Upper lobe of right lung (tissue), 1 donor: ENCODE measurements at regions not wholly inside any gene's neighbourhood (a gene's known extent, or its start where the extent isn't known, plus 50 kb on each side); places are given as distances from the start of the nearest gene placed in this dataset.

Experiments
- ATAC-seq: fragments of 200-7000 bp; cut with Tn5 transposase; one replicate; pipeline ENCODE4 v1.9.1; 2020; ENCODE audit warnings: mild to moderate bottlenecking, moderate library complexity
- DNase-seq: peaks from one replicate; pipeline ENCODE4 v3.0.0-alpha.2; 2020
- H3K27ac ChIP-seq: fragments of 200-600 bp; one replicate; pipeline ENCODE4 v1.8.0; 2022
- H3K27me3 ChIP-seq: fragments of 200-600 bp; one replicate; pipeline ENCODE4 v1.8.0; 2022; ENCODE audit warnings: mild to moderate bottlenecking
- H3K36me3 ChIP-seq: fragments of 200-600 bp; one replicate; pipeline ENCODE4 v1.8.0; 2022
- H3K4me1 ChIP-seq: fragments of 200-600 bp; one replicate; pipeline ENCODE4 v1.8.0; 2022
- H3K4me3 ChIP-seq: fragments of 200-600 bp; one replicate; pipeline ENCODE4 v1.8.0; 2022; ENCODE audit warnings: mild to moderate bottlenecking
- H3K9me3 ChIP-seq: fragments of 200-600 bp; one replicate; pipeline ENCODE4 v1.8.0; 2022
- intact Hi-C: fragments of 100-400 bp; cut with DNase I; formaldehyde crosslinking; loops from one replicate; pipeline ENCODE4 v1.11.0; 2022
- TF ChIP-seq, protein P1 (sequence below): fragments of 200-600 bp; IDR thresholded peaks from one replicate; pipeline ENCODE4 v1.8.0; 2022; ENCODE audit warnings: antibody characterized with exemption
- donor health status: DM: no; HTN: yes; CAD: no; lungs with severe emphysema.

GRCh38 chr2:78864205-78864604, 161.3 kb upstream of the REG3G start:
- TF ChIP-seq, protein P1, sequence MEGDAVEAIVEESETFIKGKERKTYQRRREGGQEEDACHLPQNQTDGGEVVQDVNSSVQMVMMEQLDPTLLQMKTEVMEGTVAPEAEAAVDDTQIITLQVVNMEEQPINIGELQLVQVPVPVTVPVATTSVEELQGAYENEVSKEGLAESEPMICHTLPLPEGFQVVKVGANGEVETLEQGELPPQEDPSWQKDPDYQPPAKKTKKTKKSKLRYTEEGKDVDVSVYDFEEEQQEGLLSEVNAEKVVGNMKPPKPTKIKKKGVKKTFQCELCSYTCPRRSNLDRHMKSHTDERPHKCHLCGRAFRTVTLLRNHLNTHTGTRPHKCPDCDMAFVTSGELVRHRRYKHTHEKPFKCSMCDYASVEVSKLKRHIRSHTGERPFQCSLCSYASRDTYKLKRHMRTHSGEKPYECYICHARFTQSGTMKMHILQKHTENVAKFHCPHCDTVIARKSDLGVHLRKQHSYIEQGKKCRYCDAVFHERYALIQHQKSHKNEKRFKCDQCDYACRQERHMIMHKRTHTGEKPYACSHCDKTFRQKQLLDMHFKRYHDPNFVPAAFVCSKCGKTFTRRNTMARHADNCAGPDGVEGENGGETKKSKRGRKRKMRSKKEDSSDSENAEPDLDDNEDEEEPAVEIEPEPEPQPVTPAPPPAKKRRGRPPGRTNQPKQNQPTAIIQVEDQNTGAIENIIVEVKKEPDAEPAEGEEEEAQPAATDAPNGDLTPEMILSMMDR = no peak
- H3K9me3 ChIP-seq = no peaks in the 10 kb centered on the region
- ATAC-seq (no peak), DNase-seq (no peak)
- H3K4me1 ChIP-seq = no peaks in the 10 kb centered on the region
- no peak overlapping the region for H3K27ac ChIP-seq
- H3K4me3 ChIP-seq = no peak overlapping the region
- intact Hi-C loops = no loop called here
- no peaks in the 10 kb centered on the region for H3K27me3 ChIP-seq
- H3K36me3 ChIP-seq = no peaks in the 10 kb centered on the region

- Histone ChIP-seq H3K9me3 (no peaks in the 10 kb centered on the region), H3K4me1 (no peaks in the 10 kb centered on the region), H3K27ac (no peak overlapping the region), H3K4me3 (no peak overlapping the region), H3K27me3 (no peaks in the 10 kb centered on the region), H3K36me3 (no peaks in the 10 kb centered on the region)
- TF ChIP-seq, protein P1 = no peak
- no peak for ATAC-seq
- DNase-seq = no peak
- intact Hi-C loops = no loop called here
Measured at GRCh38 chr2:78865667-78866066, 159.8 kb upstream of the REG3G start.

DNA sequence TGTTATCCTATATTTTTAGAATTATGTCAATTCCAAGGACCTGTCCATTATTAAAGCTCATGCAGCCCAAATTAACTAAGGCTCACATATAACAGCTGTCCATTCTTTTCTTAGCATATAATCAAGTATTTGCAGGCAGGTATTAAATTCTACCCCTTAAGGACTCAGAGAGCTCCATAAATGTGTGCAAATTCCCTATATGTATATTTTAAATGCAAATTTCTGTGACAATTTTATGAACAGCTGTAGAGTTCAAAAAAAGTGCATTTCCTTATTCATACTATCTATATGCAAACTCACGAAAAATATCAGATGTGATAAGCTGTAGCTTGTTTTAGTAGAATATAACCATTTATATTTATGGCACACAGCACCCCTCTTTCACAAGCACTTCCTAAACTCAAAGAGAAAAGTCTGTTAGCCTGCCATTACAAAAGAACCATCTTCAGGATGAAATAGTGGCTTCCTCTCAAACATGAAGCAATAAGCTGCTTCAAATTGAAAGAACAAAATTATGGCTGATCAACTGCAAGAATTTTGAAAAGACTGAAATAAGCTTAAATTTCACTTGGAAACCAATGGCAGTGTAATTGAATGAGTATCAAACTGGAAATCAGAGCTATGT, 155.0 kb upstream of the REG3G start:
- H3K27me3 ChIP-seq = no peaks in the 10 kb centered on the region
- intact Hi-C loops = no loop called here
- ATAC-seq (no peak), DNase-seq (no peak)
- no peaks in the 10 kb centered on the region for H3K4me1 ChIP-seq
- H3K4me3 ChIP-seq = no peak overlapping the region
- H3K9me3 ChIP-seq = no peaks in the 10 kb centered on the region
- H3K27ac ChIP-seq = no peak overlapping the region
- TF ChIP-seq, protein P1 = no peak
- no peaks in the 10 kb centered on the region for H3K36me3 ChIP-seq

DNA sequence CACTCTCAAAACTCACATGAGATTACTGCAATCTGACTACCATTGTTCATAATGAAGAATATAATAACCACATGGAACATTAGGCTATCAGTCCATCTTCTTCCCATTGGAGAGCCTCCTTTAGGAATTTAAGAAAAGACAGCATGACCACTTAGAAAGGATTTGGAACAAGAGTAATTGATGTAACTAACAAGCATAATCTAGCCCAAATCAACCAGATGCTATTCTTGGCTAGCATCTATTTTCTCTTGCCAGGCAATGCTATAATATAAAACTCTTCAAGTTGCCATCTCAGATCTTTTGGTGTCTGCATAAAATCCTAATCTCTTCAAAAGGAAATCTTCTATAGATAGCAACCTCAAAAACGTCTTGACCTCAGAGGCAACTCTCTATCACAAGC, 152.0 kb upstream of the REG3G start:
- no peaks in the 10 kb centered on the region for H3K9me3 ChIP-seq
- no peak overlapping the region for H3K4me3 ChIP-seq
- intact Hi-C loops = no loop called here
- no peak for DNase-seq
- no peak for ATAC-seq
- H3K4me1 ChIP-seq = no peaks in the 10 kb centered on the region
- H3K27ac ChIP-seq = no peak overlapping the region
- TF ChIP-seq, protein P1 = no peak
- no peaks in the 10 kb centered on the region for H3K36me3 ChIP-seq
- H3K27me3 ChIP-seq = no peaks in the 10 kb centered on the region

- intact Hi-C loops = no loop called here
- Histone ChIP-seq H3K27ac (no peak overlapping the region), H3K4me1 (no peaks in the 10 kb centered on the region), H3K27me3 (no peaks in the 10 kb centered on the region), H3K36me3 (no peaks in the 10 kb centered on the region), H3K9me3 (no peaks in the 10 kb centered on the region), H3K4me3 (no peak overlapping the region)
- DNase-seq = no peak
- TF ChIP-seq, protein P1 = no peak
- no peak for ATAC-seq
Measured at GRCh38 chr2:78876316-78876688, 149.2 kb upstream of the REG3G start.

- no peak for DNase-seq
- Histone ChIP-seq H3K9me3 (no peaks in the 10 kb centered on the region), H3K36me3 (no peaks in the 10 kb centered on the region), H3K4me3 (no peak overlapping the region), H3K27ac (no peak overlapping the region), H3K27me3 (no peaks in the 10 kb centered on the region), H3K4me1 (no peaks in the 10 kb centered on the region)
- intact Hi-C loops = no loop called here
- TF ChIP-seq, protein P1 = no peak
- no peak for ATAC-seq
Measured at GRCh38 chr2:78887446-78887845, 138.1 kb upstream of the REG3G start.
